ENCODE measurements at regions not wholly inside any gene's neighbourhood (a gene's known extent, or its start where the extent isn't known, plus 50 kb on each side); places are given as distances from the start of the nearest gene placed in this dataset.

- H3K9ac ChIP-seq (ENCODE audit: low read length) = no peak overlapping the region
- no peak overlapping the region for H2AFZ ChIP-seq (ENCODE audit: low read length)
- ChIA-PET CTCF (no interaction called here), POLR2A (ENCODE audit: unreplicated experiment) (interaction anchor here (0.6 kb wide), 1 partner anchor 302 kb away, joined by 3 read pairs; no protein-coding TSS in a partner anchor)
- ATAC-seq (no peak), DNase-seq (no peak)
- no peaks in the 10 kb centered on the region for H3F3A ChIP-seq (ENCODE audit: low read length, unreplicated experiment)
- H3K4me3 ChIP-seq (ENCODE audit: low read length) = no peak overlapping the region
- TF ChIP-seq EZH2phosphoT487 (IDR thresholded peaks at IDR 0.05; ENCODE audit: borderline replicate concordance, low read length) = no peak
- TF ChIP-seq, protein P1, sequence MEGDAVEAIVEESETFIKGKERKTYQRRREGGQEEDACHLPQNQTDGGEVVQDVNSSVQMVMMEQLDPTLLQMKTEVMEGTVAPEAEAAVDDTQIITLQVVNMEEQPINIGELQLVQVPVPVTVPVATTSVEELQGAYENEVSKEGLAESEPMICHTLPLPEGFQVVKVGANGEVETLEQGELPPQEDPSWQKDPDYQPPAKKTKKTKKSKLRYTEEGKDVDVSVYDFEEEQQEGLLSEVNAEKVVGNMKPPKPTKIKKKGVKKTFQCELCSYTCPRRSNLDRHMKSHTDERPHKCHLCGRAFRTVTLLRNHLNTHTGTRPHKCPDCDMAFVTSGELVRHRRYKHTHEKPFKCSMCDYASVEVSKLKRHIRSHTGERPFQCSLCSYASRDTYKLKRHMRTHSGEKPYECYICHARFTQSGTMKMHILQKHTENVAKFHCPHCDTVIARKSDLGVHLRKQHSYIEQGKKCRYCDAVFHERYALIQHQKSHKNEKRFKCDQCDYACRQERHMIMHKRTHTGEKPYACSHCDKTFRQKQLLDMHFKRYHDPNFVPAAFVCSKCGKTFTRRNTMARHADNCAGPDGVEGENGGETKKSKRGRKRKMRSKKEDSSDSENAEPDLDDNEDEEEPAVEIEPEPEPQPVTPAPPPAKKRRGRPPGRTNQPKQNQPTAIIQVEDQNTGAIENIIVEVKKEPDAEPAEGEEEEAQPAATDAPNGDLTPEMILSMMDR (conservative IDR thresholded peaks at IDR 0.05; ENCODE audit: low read depth, low read length) = no peak
- TF ChIP-seq EZH2 (IDR thresholded peaks at IDR 0.05; ENCODE audit: low read length, unreplicated experiment) = no peak
- no peak overlapping the region for H3K27ac ChIP-seq (ENCODE audit: low read length)
- intact Hi-C loops (cut with micrococcal nuclease) = no loop called here
- no TSS peak for BruUV-seq (replicated peaks)
- H3K36me3 ChIP-seq (ENCODE audit: low read depth, low read length) = no peaks in the 10 kb centered on the region
- no peaks in the 10 kb centered on the region for H3K9me2 ChIP-seq (replicated peaks; ENCODE audit: low read length)
- no peaks in the 10 kb centered on the region for H3K27me3 ChIP-seq (ENCODE audit: low read length)
- peaks cover 9% of the 10 kb centered on the region; the same call in 1 of the 2 replicates for H3K4me1 ChIP-seq (ENCODE audit: insufficient read depth, low read length)
- H3K79me2 ChIP-seq (ENCODE audit: low read length) = no peaks in the 10 kb centered on the region
- no peak overlapping the region for H3K4me2 ChIP-seq (ENCODE audit: low read length)
- H4K20me1 ChIP-seq (ENCODE audit: low read length) = no peaks in the 10 kb centered on the region
- no peaks in the 10 kb centered on the region for H3K9me3 ChIP-seq (ENCODE audit: low read length)
Observed at GRCh38 chr3:83461411-83461810, 1497.4 kb upstream of the CADM2 start.

DNA sequence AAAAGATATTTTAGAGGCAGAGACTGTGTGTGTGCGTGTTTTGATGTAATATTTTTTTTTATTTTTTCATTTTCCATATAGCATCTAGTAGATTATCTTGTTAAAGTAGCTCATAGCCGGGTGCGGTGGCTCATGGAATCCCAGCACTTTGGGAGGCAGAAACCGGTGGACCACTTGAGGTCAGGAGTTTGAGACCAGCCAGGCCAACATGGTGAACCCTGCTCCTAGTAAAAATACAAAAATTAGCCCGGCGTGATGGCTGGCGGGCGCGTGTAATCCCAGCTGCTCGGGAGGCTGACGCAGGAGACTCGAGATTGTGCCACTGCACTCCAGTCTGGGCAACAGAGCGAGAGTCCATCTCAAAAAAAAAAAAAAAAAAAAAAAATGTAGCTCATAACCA is 1481.2 kb upstream of the CADM2 start:
- intact Hi-C loops (cut with micrococcal nuclease) = no loop called here
- H3K36me3 ChIP-seq (ENCODE audit: low read depth, low read length) = no peaks in the 10 kb centered on the region
- H3K79me2 ChIP-seq (ENCODE audit: low read length) = no peaks in the 10 kb centered on the region
- no peaks in the 10 kb centered on the region for H3F3A ChIP-seq (ENCODE audit: low read length, unreplicated experiment)
- H3K9me2 ChIP-seq (replicated peaks; ENCODE audit: low read length) = no peaks in the 10 kb centered on the region
- no peak overlapping the region for H3K4me2 ChIP-seq (ENCODE audit: low read length)
- no peaks in the 10 kb centered on the region for H3K27me3 ChIP-seq (ENCODE audit: low read length)
- ChIA-PET POLR2A (ENCODE audit: unreplicated experiment) (interaction anchor here (0.6 kb wide), 1 partner anchor 27 kb away, joined by 3 read pairs; no protein-coding TSS in a partner anchor), CTCF (no interaction called here)
- no peaks in the 10 kb centered on the region for H3K4me1 ChIP-seq (ENCODE audit: insufficient read depth, low read length)
- H2AFZ ChIP-seq (ENCODE audit: low read length) = no peak overlapping the region
- TF ChIP-seq, protein P1 (conservative IDR thresholded peaks at IDR 0.05; ENCODE audit: low read depth, low read length) = no peak
- TF ChIP-seq EZH2 (IDR thresholded peaks at IDR 0.05; ENCODE audit: low read length, unreplicated experiment) (no peak), EZH2phosphoT487 (IDR thresholded peaks at IDR 0.05; ENCODE audit: borderline replicate concordance, low read length) (no peak)
- no peak for ATAC-seq
- BruUV-seq (replicated peaks) = no TSS peak
- no peak overlapping the region for H3K9ac ChIP-seq (ENCODE audit: low read length)
- no peaks in the 10 kb centered on the region for H3K9me3 ChIP-seq (ENCODE audit: low read length)
- no peak for DNase-seq
- H3K4me3 ChIP-seq (ENCODE audit: low read length) = no peak overlapping the region
- no peaks in the 10 kb centered on the region for H4K20me1 ChIP-seq (ENCODE audit: low read length)
- H3K27ac ChIP-seq (ENCODE audit: low read length) = no peak overlapping the region

- Histone ChIP-seq H3K4me1 (ENCODE audit: insufficient read depth, low read length) (no peaks in the 10 kb centered on the region), H3K4me3 (ENCODE audit: low read length) (no peak overlapping the region), H4K20me1 (ENCODE audit: low read length) (no peaks in the 10 kb centered on the region), H3K27me3 (ENCODE audit: low read length) (no peaks in the 10 kb centered on the region), H3K27ac (ENCODE audit: low read length) (no peak overlapping the region), H3K4me2 (ENCODE audit: low read length) (no peak overlapping the region), H3K9ac (ENCODE audit: low read length) (no peak overlapping the region), H3K79me2 (ENCODE audit: low read length) (no peaks in the 10 kb centered on the region), H3K9me3 (ENCODE audit: low read length) (no peaks in the 10 kb centered on the region), H3K36me3 (ENCODE audit: low read depth, low read length) (no peaks in the 10 kb centered on the region), H2AFZ (ENCODE audit: low read length) (no peak overlapping the region), H3F3A (ENCODE audit: low read length, unreplicated experiment) (no peaks in the 10 kb centered on the region), H3K9me2 (replicated peaks; ENCODE audit: low read length) (no peaks in the 10 kb centered on the region)
- no TSS peak for BruUV-seq (replicated peaks)
- no peak for DNase-seq
- TF ChIP-seq EZH2 (IDR thresholded peaks at IDR 0.05; ENCODE audit: low read length, unreplicated experiment) (no peak), EZH2phosphoT487 (IDR thresholded peaks at IDR 0.05; ENCODE audit: borderline replicate concordance, low read length) (no peak)
- TF ChIP-seq, protein P1 (conservative IDR thresholded peaks at IDR 0.05; ENCODE audit: low read depth, low read length) = no peak
- ATAC-seq = no peak
- ChIA-PET CTCF (no interaction called here), POLR2A (ENCODE audit: unreplicated experiment) (no interaction called here)
- intact Hi-C loops (cut with micrococcal nuclease) = no loop called here
Observed at GRCh38 chr3:83482402-83483070, 1476.3 kb upstream of the CADM2 start.
